Uterus (tissue), 3 donors: ENCODE measurements at regions not wholly inside any gene's neighbourhood (a gene's known extent, or its start where the extent isn't known, plus 50 kb on each side); places are given as distances from the start of the nearest gene placed in this dataset.

ENCODE experiments used
- DNase-seq, 2 donors: peaks; one replicate each; pipeline ENCODE4 v3.0.0-alpha.2; 2019 to 2020
- H3K27ac ChIP-seq, 2 donors: fragments of 200-600 bp; sonication (generic); 1 replicate in 1 of 2; 2 replicates in 1 of 2; pipeline ENCODE4 v1.5.1; 2016 to 2018
- H3K27me3 ChIP-seq, 2 donors: fragments of 200-600 bp; sonication (generic); one replicate each; pipeline ENCODE4 v1.5.1; 2018 to 2019; ENCODE audit warnings: control low read depth in 1 of 2
- H3K36me3 ChIP-seq, 2 donors: fragments of 200-600 bp; sonication (generic); one replicate each; pipeline ENCODE4 v1.5.1; 2019; ENCODE audit warnings: control low read depth in 1 of 2
- H3K4me1 ChIP-seq, 2 donors: fragments of 200-600 bp; sonication (generic); one replicate each; pipeline ENCODE4 v1.5.1; 2018 to 2019; ENCODE audit warnings: control low read depth in 1 of 2
- H3K4me3 ChIP-seq, 2 donors: fragments of 200-600 bp; sonication (generic); 1 replicate in 1 of 2; 2 replicates in 1 of 2; pipeline ENCODE4 v1.5.1; 2018 to 2019; ENCODE audit warnings: mild to moderate bottlenecking in 1 of 2
- H3K9me3 ChIP-seq, 2 donors: fragments of 200-600 bp; sonication (generic); one replicate each; pipeline ENCODE4 v1.5.1; 2019; ENCODE audit warnings: control low read depth in 1 of 2
- CTCF ChIP-seq, 4 experiments: fragments of 200-600 bp in 2 of 4; fragments of 450-650 bp in 2 of 4; sonication (generic) in 2 of 4; IDR thresholded peaks; one replicate each; pipeline ENCODE4 v1.5.1; 2016 to 2019; ENCODE audit warnings: antibody characterized with exemption in 4 of 4, mild to moderate bottlenecking in 2 of 4, moderate library complexity in 1 of 4
- POLR2A ChIP-seq, 2 donors: fragments of 450-650 bp; IDR thresholded peaks; one replicate each; pipeline ENCODE4 v1.6.1; 2016; ENCODE audit warnings: antibody characterized with exemption in 2 of 2, mild to moderate bottlenecking in 1 of 2, moderate library complexity in 1 of 2
- intact Hi-C: fragments of 100-400 bp; cut with DNase I; formaldehyde crosslinking; loops from one replicate; pipeline ENCODE4 v1.15.1; 2023; ENCODE audit warnings: low total_unique reads
- donor health status: DM: yes; HTN: yes; CAD: no.

- no peaks in the 10 kb centered on the region for H3K9me3 ChIP-seq
- intact Hi-C loops: no loop called here
- DNase-seq: no peak
- no peak overlapping the region for H3K4me3 ChIP-seq
- no peaks in the 10 kb centered on the region for H3K4me1 ChIP-seq
- no peaks in the 10 kb centered on the region for H3K36me3 ChIP-seq
- H3K27me3 ChIP-seq: no peaks in the 10 kb centered on the region
- H3K27ac ChIP-seq: no peak overlapping the region
- TF ChIP-seq CTCF (IDR thresholded peaks at IDR 0.05): no peak
- TF ChIP-seq POLR2A (IDR thresholded peaks at IDR 0.05): no peak
These were observed 527.9 kb downstream of the SOX5 start for GRCh38 chr12:23421556-23421955.

- TF ChIP-seq POLR2A (IDR thresholded peaks at IDR 0.05) (no peak), CTCF (IDR thresholded peaks at IDR 0.05) (no peak)
- no peak overlapping the region for H3K27ac ChIP-seq
- no peak overlapping the region for H3K4me3 ChIP-seq
- no peaks in the 10 kb centered on the region for H3K36me3 ChIP-seq
- H3K4me1 ChIP-seq: no peaks in the 10 kb centered on the region
- H3K9me3 ChIP-seq: no peaks in the 10 kb centered on the region
- H3K27me3 ChIP-seq: no peaks in the 10 kb centered on the region
- DNase-seq: no peak
- intact Hi-C loops: no loop called here
These were observed 526.3 kb downstream of the SOX5 start for GRCh38 chr12:23423097-23423687.

DNA sequence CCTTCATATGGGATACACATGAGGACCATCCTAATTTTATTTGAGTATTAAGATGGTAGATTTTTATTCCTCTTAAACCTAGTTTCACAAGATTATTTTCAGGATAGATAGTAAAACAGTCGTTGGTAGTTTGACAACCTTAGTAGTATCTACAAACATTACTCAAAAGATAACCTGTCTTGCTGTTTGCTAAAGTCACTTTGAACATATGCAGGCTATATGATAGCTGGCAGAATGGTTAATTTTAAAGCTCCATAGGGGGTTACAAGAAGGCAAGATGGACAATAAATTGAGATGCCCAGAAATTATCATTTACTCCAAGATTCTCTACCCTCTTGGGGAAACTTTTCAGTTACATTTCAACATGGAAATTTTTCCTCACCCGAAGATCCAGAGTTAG, 525.7 kb downstream of the SOX5 start:
- Histone ChIP-seq H3K4me3 (no peak overlapping the region), H3K27me3 (no peaks in the 10 kb centered on the region), H3K9me3 (no peaks in the 10 kb centered on the region), H3K36me3 (no peaks in the 10 kb centered on the region), H3K4me1 (no peaks in the 10 kb centered on the region), H3K27ac (no peak overlapping the region)
- TF ChIP-seq CTCF (IDR thresholded peaks at IDR 0.05): no peak
- no peak for TF ChIP-seq POLR2A (IDR thresholded peaks at IDR 0.05)
- DNase-seq: no peak
- intact Hi-C loops: no loop called here

GRCh38 chr12:23424685-23425084, 524.8 kb downstream of the SOX5 start:
- intact Hi-C loops: no loop called here

DNA sequence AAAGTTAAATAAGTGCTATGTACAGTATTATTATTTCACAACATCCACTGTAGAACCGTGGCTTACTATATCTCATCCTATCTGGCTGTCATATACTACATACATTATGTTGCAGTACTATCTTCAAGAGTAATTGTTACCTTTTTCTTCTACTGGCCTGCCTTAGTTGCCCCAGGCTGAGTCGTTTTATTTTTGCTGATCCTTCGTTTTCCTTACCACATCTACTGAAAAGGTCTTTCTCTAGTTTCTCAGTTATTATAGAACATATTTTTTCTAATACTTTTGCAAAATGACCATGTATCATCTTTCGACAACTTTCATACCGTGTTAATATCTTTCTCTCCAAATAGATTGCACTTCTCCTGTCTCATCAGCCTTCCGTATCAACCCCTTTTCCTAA, 523.1 kb downstream of the SOX5 start:
- Histone ChIP-seq H3K27ac (no peak overlapping the region), H3K4me1 (no peaks in the 10 kb centered on the region), H3K4me3 (no peak overlapping the region), H3K9me3 (no peaks in the 10 kb centered on the region), H3K36me3 (no peaks in the 10 kb centered on the region), H3K27me3 (no peaks in the 10 kb centered on the region)
- intact Hi-C loops: no loop called here
- TF ChIP-seq CTCF (IDR thresholded peaks at IDR 0.05): no peak
- no peak for TF ChIP-seq POLR2A (IDR thresholded peaks at IDR 0.05)
- no peak for DNase-seq

More at GRCh38 chr12:23424685-23425084, 524.8 kb downstream of the SOX5 start:
- Histone ChIP-seq H3K36me3 (no peaks in the 10 kb centered on the region), H3K9me3 (no peaks in the 10 kb centered on the region), H3K27me3 (no peaks in the 10 kb centered on the region), H3K4me3 (no peak overlapping the region), H3K27ac (no peak overlapping the region), H3K4me1 (no peaks in the 10 kb centered on the region)
- no peak for DNase-seq
- TF ChIP-seq CTCF (IDR thresholded peaks at IDR 0.05) (no peak), POLR2A (IDR thresholded peaks at IDR 0.05) (no peak)
